ENCODE measurements at regions not wholly inside any gene's neighbourhood (a gene's known extent, or its start where the extent isn't known, plus 50 kb on each side); places are given as distances from the start of the nearest gene placed in this dataset.

GRCh38 chr19:34832581-34833112 lies 59.6 kb upstream of the ZNF599 start:
- no peak for TF ChIP-seq CTCF (IDR thresholded peaks at IDR 0.05)
- intact Hi-C loops (cut with micrococcal nuclease), result no loop called here
- no peaks in the 10 kb centered on the region for H3K4me1 Mint-ChIP-seq
- H3K9me3 Mint-ChIP-seq, result no peaks in the 10 kb centered on the region
- H3K27me3 Mint-ChIP-seq, result peaks cover 14% of the 10 kb centered on the region
- DNase-seq (no peak), ATAC-seq (ENCODE audit: low read depth) (no peak)
- H3K36me3 Mint-ChIP-seq (ENCODE audit: low read depth), result no peaks in the 10 kb centered on the region
- POLR2A ChIA-PET, result no interaction called here
- no peak overlapping the region for H3K27ac Mint-ChIP-seq
- CTCF ChIA-PET, result no interaction called here
- H3K4me3 Mint-ChIP-seq, result no peak overlapping the region

- no peak for ATAC-seq (ENCODE audit: low read depth)
- intact Hi-C loops (cut with micrococcal nuclease), result no loop called here
- Mint-ChIP-seq H3K4me1 (no peaks in the 10 kb centered on the region), H3K27ac (no peak overlapping the region), H3K36me3 (ENCODE audit: low read depth) (no peaks in the 10 kb centered on the region), H3K27me3 (peaks cover 7% of the 10 kb centered on the region), H3K4me3 (no peak overlapping the region), H3K9me3 (no peaks in the 10 kb centered on the region)
- no peak for TF ChIP-seq CTCF (IDR thresholded peaks at IDR 0.05)
- ChIA-PET CTCF (no interaction called here), POLR2A (no interaction called here)
- DNase-seq, result no peak
Observed at GRCh38 chr19:34831714-34832113, 58.7 kb upstream of the ZNF599 start.

DNA sequence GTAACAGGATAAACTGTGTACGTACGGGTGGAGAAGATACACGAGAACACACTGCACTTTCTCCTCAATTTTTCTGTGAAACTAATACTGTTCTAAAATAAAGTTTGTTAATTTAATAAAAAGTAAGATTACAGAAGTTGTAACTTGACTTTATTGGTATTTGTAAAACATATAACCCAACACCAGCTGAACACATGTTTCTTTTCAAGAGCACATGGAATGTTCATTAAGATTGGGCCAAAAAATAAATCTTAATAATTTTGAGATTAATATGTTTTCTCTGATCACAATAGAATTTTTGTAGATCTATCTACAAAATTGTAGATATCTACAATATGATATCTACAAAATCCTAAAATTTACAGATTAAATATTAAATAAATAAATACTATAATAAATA lies 55.1 kb upstream of the ZNF599 start:
- H3K4me1 Mint-ChIP-seq, result no peaks in the 10 kb centered on the region
- DNase-seq (no peak), ATAC-seq (ENCODE audit: low read depth) (no peak)
- CTCF ChIA-PET, result no interaction called here
- no peak overlapping the region for H3K27ac Mint-ChIP-seq
- H3K27me3 Mint-ChIP-seq, result no peaks in the 10 kb centered on the region
- no peaks in the 10 kb centered on the region for H3K9me3 Mint-ChIP-seq
- TF ChIP-seq CTCF (IDR thresholded peaks at IDR 0.05), result no peak
- intact Hi-C loops (cut with micrococcal nuclease), result no loop called here
- no peak overlapping the region for H3K4me3 Mint-ChIP-seq
- POLR2A ChIA-PET, result no interaction called here
- H3K36me3 Mint-ChIP-seq (ENCODE audit: low read depth), result no peaks in the 10 kb centered on the region

DNA sequence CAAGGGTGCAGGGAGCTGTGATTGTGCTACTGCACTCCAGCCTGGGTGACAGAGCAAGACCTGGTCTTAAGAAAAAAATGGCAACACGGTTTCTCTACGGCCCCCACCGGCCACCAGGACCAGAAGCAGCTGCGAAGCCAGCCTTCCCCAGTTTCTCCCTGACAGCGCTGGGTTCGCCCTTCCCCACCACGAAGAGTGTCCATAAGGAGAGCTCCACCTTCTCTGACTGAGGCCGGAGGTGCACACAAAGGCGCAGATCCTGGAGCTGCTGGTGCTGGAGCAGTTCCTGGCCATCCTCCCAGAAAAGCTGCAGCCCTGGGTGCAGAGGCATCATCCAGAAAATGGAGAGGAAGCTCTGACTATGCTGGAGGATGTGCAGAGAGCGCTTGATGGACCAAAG lies 52.2 kb upstream of the ZNF599 start:
- Mint-ChIP-seq H3K27ac (no peak overlapping the region), H3K4me3 (no peak overlapping the region), H3K36me3 (ENCODE audit: low read depth) (no peaks in the 10 kb centered on the region), H3K4me1 (no peaks in the 10 kb centered on the region), H3K27me3 (no peaks in the 10 kb centered on the region), H3K9me3 (no peaks in the 10 kb centered on the region)
- intact Hi-C loops (cut with micrococcal nuclease), result no loop called here
- no peak for ATAC-seq (ENCODE audit: low read depth)
- ChIA-PET POLR2A (no interaction called here), CTCF (no interaction called here)
- TF ChIP-seq CTCF (IDR thresholded peaks at IDR 0.05), result no peak
- DNase-seq, result no peak

- no peak for TF ChIP-seq CTCF (IDR thresholded peaks at IDR 0.05)
- ATAC-seq (ENCODE audit: low read depth) (no peak), DNase-seq (no peak)
- no peaks in the 10 kb centered on the region for H3K9me3 Mint-ChIP-seq
- H3K27ac Mint-ChIP-seq, result no peak overlapping the region
- POLR2A ChIA-PET, result no interaction called here
- CTCF ChIA-PET, result no interaction called here
- no peaks in the 10 kb centered on the region for H3K27me3 Mint-ChIP-seq
- intact Hi-C loops (cut with micrococcal nuclease), result no loop called here
- no peaks in the 10 kb centered on the region for H3K4me1 Mint-ChIP-seq
- H3K4me3 Mint-ChIP-seq, result no peak overlapping the region
- H3K36me3 Mint-ChIP-seq (ENCODE audit: low read depth), result no peaks in the 10 kb centered on the region
Observed at GRCh38 chr19:34824686-34825085, 51.7 kb upstream of the ZNF599 start.
